A673 (cell line): ENCODE measurements at regions not wholly inside any gene's neighbourhood (a gene's known extent, or its start where the extent isn't known, plus 50 kb on each side); places are given as distances from the start of the nearest gene placed in this dataset.

Experiments used
- BruUV-seq: library from RNA; stranded (reverse); fragments of 400-500 nt; replicated peaks from 2 replicates; lab custom pipeline; 2021; lab: Mats Ljungman, UMichigan
- CTCF ChIA-PET: fragments of 300-600 bp; sonication (Branson Sonifier 250); formaldehyde crosslinking; loops from one replicate; lab custom pipeline; 2022; ENCODE audit warnings: antibody characterized with exemption; lab: Charles Lee
- POLR2A ChIA-PET: fragments of 300-600 bp; sonication (Branson Sonifier 250); formaldehyde crosslinking; loops from one replicate; lab custom pipeline; 2022; ENCODE audit warnings: antibody characterized with exemption; ENCODE audit not compliant: low non-redundant PET; lab: Charles Lee
- DNase-seq: peaks from one replicate; pipeline ENCODE4 v3.0.0-alpha.2; 2015; ENCODE audit warnings: low spot score
- H3K27ac ChIP-seq: fragments of 200-600 bp; sonication (generic); 2 replicates; pipeline ENCODE4 v1.5.1; 2016; ENCODE audit warnings: mixed run types, low read depth, mild to moderate bottlenecking, mixed read lengths, antibody characterized with exemption, low read length; ENCODE audit not compliant: poor library complexity, severe bottlenecking
- H3K27me3 ChIP-seq: fragments of 200-600 bp; sonication (generic); replicated peaks from 2 replicates; pipeline ENCODE4 v1.6.1; 2017; ENCODE audit warnings: mixed run types, low read depth, mild to moderate bottlenecking, mixed read lengths, antibody characterized with exemption, low read length; ENCODE audit not compliant: insufficient read depth, poor library complexity
- H3K36me3 ChIP-seq: fragments of 200-600 bp; sonication (generic); 2 replicates; pipeline ENCODE4 v1.6.1; 2016; ENCODE audit warnings: mixed run types, mild to moderate bottlenecking, mixed read lengths, antibody characterized with exemption, low read length; ENCODE audit not compliant: insufficient read depth, poor library complexity, severe bottlenecking
- H3K4me1 ChIP-seq: fragments of 200-600 bp; sonication (generic); 2 replicates; pipeline ENCODE4 v1.6.1; 2017; ENCODE audit warnings: mixed run types, mild to moderate bottlenecking, mixed read lengths, antibody characterized with exemption, low read length; ENCODE audit not compliant: insufficient read depth, poor library complexity, severe bottlenecking
- H3K4me3 ChIP-seq: fragments of 200-600 bp; sonication (generic); 2 replicates; pipeline ENCODE4 v1.5.1; 2016; ENCODE audit warnings: low read depth, mixed run types, mild to moderate bottlenecking, mixed read lengths, low read length; ENCODE audit not compliant: poor library complexity, severe bottlenecking
- H3K9me3 ChIP-seq: fragments of 200-600 bp; sonication (generic); 2 replicates; pipeline ENCODE4 v1.6.1; 2016; ENCODE audit warnings: mixed run types, low read depth, mild to moderate bottlenecking, mixed read lengths, antibody characterized with exemption, low read length; ENCODE audit not compliant: poor library complexity, severe bottlenecking
- CTCF ChIP-seq: fragments of 300-800, 200-600 bp; sonication (generic); conservative IDR thresholded peaks from 2 replicates; pipeline ENCODE4 v1.5.1; 2017; ENCODE audit warnings: low read depth, mild to moderate bottlenecking, antibody characterized with exemption, low read length, moderate library complexity, mixed read lengths
- EZH2 ChIP-seq: fragments of 200-600 bp; sonication (generic); IDR thresholded peaks from 2 replicates; pipeline ENCODE4 v1.6.1; 2017; ENCODE audit warnings: borderline replicate concordance, low read depth, mild to moderate bottlenecking, mixed read lengths, antibody characterized with exemption, low read length; ENCODE audit not compliant: poor library complexity, severe bottlenecking
- intact Hi-C: fragments of 100-400 bp; cut with micrococcal nuclease; formaldehyde crosslinking; loops from one replicate; pipeline ENCODE4 v1.10.0; 2022; ENCODE audit not compliant: unreplicated experiment

GRCh38 chr14:101643651-101644050 lies 82.4 kb downstream of the DIO3 start:
- ChIA-PET CTCF (no interaction called here), POLR2A (no interaction called here)
- TF ChIP-seq EZH2: no peak
- TF ChIP-seq CTCF: no peak
- no peak overlapping the region for H3K27ac ChIP-seq
- no peak overlapping the region for H3K4me3 ChIP-seq
- H3K27me3 ChIP-seq: peaks cover 71% of the 10 kb centered on the region
- intact Hi-C loops: no loop called here
- H3K9me3 ChIP-seq: no peaks in the 10 kb centered on the region
- no peak for DNase-seq
- H3K36me3 ChIP-seq: no peaks in the 10 kb centered on the region
- BruUV-seq: no TSS peak
- H3K4me1 ChIP-seq: no peaks in the 10 kb centered on the region

DNA sequence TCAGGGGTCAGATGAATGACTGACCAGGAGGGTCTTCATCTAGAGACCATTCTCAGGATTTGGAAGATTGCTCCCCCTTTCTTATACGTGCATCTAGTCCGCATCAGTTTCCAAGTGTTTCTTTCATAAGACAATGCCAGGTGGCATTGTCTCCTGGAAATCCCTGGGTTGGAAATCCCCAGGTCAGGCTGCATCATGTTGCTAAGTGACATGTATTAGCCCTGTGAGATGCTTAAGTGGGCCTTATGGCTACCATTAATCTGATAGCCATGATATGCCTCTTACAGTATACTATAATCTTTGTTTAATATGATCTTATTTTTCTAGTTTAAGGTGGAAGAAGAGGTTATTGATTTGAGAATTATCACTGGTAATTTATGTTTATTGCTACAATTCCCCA lies 92.8 kb downstream of the DIO3 start:
- no peaks in the 10 kb centered on the region for H3K9me3 ChIP-seq
- peaks cover 98% of the 10 kb centered on the region for H3K27me3 ChIP-seq
- ChIA-PET CTCF (no interaction called here), POLR2A (no interaction called here)
- intact Hi-C loops: no loop called here
- no peaks in the 10 kb centered on the region for H3K36me3 ChIP-seq
- no peaks in the 10 kb centered on the region for H3K4me1 ChIP-seq
- no peak overlapping the region for H3K27ac ChIP-seq
- no peak for DNase-seq
- TF ChIP-seq CTCF: no peak
- TF ChIP-seq EZH2: no peak
- BruUV-seq: no TSS peak
- H3K4me3 ChIP-seq: no peak overlapping the region

GRCh38 chr14:101657372-101657771 lies 96.1 kb downstream of the DIO3 start:
- BruUV-seq: no TSS peak
- ChIA-PET CTCF (no interaction called here), POLR2A (no interaction called here)

More at GRCh38 chr14:101657372-101657771, 96.1 kb downstream of the DIO3 start:
- no peaks in the 10 kb centered on the region for H3K4me1 ChIP-seq
- H3K9me3 ChIP-seq: no peaks in the 10 kb centered on the region
- TF ChIP-seq CTCF: no peak
- intact Hi-C loops: no loop called here
- no peak overlapping the region for H3K27ac ChIP-seq
- H3K27me3 ChIP-seq: peaks cover 96% of the 10 kb centered on the region
- no peaks in the 10 kb centered on the region for H3K36me3 ChIP-seq
- no peak for DNase-seq
- no peak overlapping the region for H3K4me3 ChIP-seq
